ENCODE measurements at regions not wholly inside any gene's neighbourhood (a gene's known extent, or its start where the extent isn't known, plus 50 kb on each side); places are given as distances from the start of the nearest gene placed in this dataset.

GRCh38 chr1:73749996-73750395 lies 448.0 kb downstream of the LRRIQ3 start:
- ChIA-PET POLR2A (no interaction called here), CTCF (no interaction called here)
- Histone ChIP-seq H3K36me3 (ENCODE audit: control insufficient read depth, insufficient read depth, low read length) (no peaks in the 10 kb centered on the region), H3K4me3 (ENCODE audit: low read depth, low read length) (no peak overlapping the region), H3K27me3 (ENCODE audit: control insufficient read depth, insufficient read depth, low read length) (no peaks in the 10 kb centered on the region)
- no peak for TF ChIP-seq CTCF (IDR thresholded peaks at IDR 0.05; ENCODE audit: insufficient read depth, low read depth, low read length)
- DNase-seq (ENCODE audit: low read depth): no peak

- ChIA-PET POLR2A (no interaction called here), CTCF (no interaction called here)
- Histone ChIP-seq H3K4me3 (ENCODE audit: low read depth, low read length) (no peak overlapping the region), H3K36me3 (ENCODE audit: control insufficient read depth, insufficient read depth, low read length) (no peaks in the 10 kb centered on the region), H3K27me3 (ENCODE audit: control insufficient read depth, insufficient read depth, low read length) (no peaks in the 10 kb centered on the region)
- DNase-seq (ENCODE audit: low read depth): no peak
- TF ChIP-seq CTCF (IDR thresholded peaks at IDR 0.05; ENCODE audit: insufficient read depth, low read depth, low read length): no peak
Measured at GRCh38 chr1:73744985-73745384, 453.0 kb downstream of the LRRIQ3 start.

GRCh38 chr1:73736125-73736524 lies 461.9 kb downstream of the LRRIQ3 start:
- CTCF ChIA-PET: no interaction called here
- Histone ChIP-seq H3K36me3 (ENCODE audit: control insufficient read depth, insufficient read depth, low read length) (no peaks in the 10 kb centered on the region), H3K4me3 (ENCODE audit: low read depth, low read length) (no peak overlapping the region), H3K27me3 (ENCODE audit: control insufficient read depth, insufficient read depth, low read length) (no peaks in the 10 kb centered on the region)
- DNase-seq (ENCODE audit: low read depth): no peak
- no peak for TF ChIP-seq CTCF (IDR thresholded peaks at IDR 0.05; ENCODE audit: insufficient read depth, low read depth, low read length)
- POLR2A ChIA-PET: no interaction called here

GRCh38 chr1:73727036-73727435 lies 470.9 kb downstream of the LRRIQ3 start:
- POLR2A ChIA-PET: no interaction called here
- DNase-seq (ENCODE audit: low read depth): no peak
- no peak for TF ChIP-seq CTCF (IDR thresholded peaks at IDR 0.05; ENCODE audit: insufficient read depth, low read depth, low read length)
- H3K4me3 ChIP-seq (ENCODE audit: low read depth, low read length): no peak overlapping the region
- CTCF ChIA-PET: no interaction called here
- no peaks in the 10 kb centered on the region for H3K27me3 ChIP-seq (ENCODE audit: control insufficient read depth, insufficient read depth, low read length)
- H3K36me3 ChIP-seq (ENCODE audit: control insufficient read depth, insufficient read depth, low read length): no peaks in the 10 kb centered on the region

GRCh38 chr1:73722055-73722454 lies 475.9 kb downstream of the LRRIQ3 start:
- ChIA-PET POLR2A (no interaction called here), CTCF (interaction anchor here (1.2 kb wide), 1 partner anchor 26 kb away, joined by 6 read pairs; no protein-coding TSS in a partner anchor)
- H3K4me3 ChIP-seq (ENCODE audit: low read depth, low read length): no peak overlapping the region
- H3K36me3 ChIP-seq (ENCODE audit: control insufficient read depth, insufficient read depth, low read length): no peaks in the 10 kb centered on the region
- H3K27me3 ChIP-seq (ENCODE audit: control insufficient read depth, insufficient read depth, low read length): no peaks in the 10 kb centered on the region
- no peak for DNase-seq (ENCODE audit: low read depth)
- no peak for TF ChIP-seq CTCF (IDR thresholded peaks at IDR 0.05; ENCODE audit: insufficient read depth, low read depth, low read length)

Data from BJ (cell line).